A673 (cell line): ENCODE measurements at regions not wholly inside any gene's neighbourhood (a gene's known extent, or its start where the extent isn't known, plus 50 kb on each side); places are given as distances from the start of the nearest gene placed in this dataset.

Experiments
- EZH2 ChIP-seq: fragments of 200-600 bp; sonication (generic); IDR thresholded peaks from 2 replicates; pipeline ENCODE4 v1.6.1; 2017; ENCODE audit warnings: borderline replicate concordance, low read depth, mild to moderate bottlenecking, mixed read lengths, antibody characterized with exemption, low read length; ENCODE audit not compliant: poor library complexity, severe bottlenecking
- TF ChIP-seq, protein P1 (sequence below): fragments of 300-800, 200-600 bp; sonication (generic); conservative IDR thresholded peaks from 2 replicates; pipeline ENCODE4 v1.5.1; 2017; ENCODE audit warnings: low read depth, mild to moderate bottlenecking, antibody characterized with exemption, low read length, moderate library complexity, mixed read lengths

DNA sequence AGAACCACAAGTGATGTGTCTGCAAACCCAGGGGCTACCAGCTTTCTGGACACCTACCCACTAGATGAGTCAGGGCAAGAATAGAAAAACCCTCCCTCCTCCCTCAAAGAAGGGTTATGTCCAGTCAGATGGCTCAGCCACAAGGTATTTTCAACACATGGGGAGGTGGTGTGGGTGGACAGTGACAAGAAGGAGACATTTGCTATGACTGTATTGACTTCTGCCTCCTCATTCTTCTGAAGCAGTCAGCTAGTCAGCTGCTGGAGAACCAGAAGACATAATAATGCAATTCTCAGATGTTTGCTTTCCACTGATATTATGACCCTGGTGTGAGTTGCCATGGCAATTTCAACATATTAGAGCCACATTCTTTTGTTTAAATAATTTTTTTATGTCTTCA, 66.7 kb upstream of the GOLGA8B start:
- TF ChIP-seq, protein P1, sequence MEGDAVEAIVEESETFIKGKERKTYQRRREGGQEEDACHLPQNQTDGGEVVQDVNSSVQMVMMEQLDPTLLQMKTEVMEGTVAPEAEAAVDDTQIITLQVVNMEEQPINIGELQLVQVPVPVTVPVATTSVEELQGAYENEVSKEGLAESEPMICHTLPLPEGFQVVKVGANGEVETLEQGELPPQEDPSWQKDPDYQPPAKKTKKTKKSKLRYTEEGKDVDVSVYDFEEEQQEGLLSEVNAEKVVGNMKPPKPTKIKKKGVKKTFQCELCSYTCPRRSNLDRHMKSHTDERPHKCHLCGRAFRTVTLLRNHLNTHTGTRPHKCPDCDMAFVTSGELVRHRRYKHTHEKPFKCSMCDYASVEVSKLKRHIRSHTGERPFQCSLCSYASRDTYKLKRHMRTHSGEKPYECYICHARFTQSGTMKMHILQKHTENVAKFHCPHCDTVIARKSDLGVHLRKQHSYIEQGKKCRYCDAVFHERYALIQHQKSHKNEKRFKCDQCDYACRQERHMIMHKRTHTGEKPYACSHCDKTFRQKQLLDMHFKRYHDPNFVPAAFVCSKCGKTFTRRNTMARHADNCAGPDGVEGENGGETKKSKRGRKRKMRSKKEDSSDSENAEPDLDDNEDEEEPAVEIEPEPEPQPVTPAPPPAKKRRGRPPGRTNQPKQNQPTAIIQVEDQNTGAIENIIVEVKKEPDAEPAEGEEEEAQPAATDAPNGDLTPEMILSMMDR: no peak
- TF ChIP-seq EZH2: no peak
